ENCODE measurements at regions not wholly inside any gene's neighbourhood (a gene's known extent, or its start where the extent isn't known, plus 50 kb on each side); places are given as distances from the start of the nearest gene placed in this dataset.

DNA sequence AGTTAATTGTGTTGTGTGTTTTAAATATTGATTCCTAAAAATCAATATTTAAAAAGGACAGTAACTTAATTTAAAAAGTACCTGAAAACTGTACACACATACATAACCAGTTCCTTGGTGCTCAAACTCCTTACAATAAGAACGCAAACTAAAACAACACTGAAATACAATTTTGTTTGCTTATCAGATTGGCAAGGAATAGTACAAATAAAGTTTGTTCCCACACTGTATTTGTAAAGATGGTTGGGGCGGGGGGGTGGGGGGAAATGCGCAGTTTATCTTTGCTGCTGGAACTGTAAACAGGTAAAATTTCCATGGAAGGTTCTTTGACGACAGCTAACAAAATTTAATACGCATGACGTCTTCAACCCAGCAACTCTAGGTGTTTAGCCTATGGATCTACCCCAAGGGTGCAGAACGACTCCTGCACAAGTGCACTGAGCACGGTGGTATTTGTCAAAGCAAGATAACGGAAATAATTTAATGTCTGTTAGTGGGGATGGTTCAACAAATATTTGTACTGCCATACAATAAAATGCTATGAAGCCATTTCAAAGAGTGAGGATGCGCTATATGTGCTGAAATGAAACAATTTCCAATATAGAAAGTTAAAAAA lies 96.5 kb downstream of the ING1 start:
- no peak for DNase-seq (ENCODE audit: low read depth in 2 of 2)

DNA sequence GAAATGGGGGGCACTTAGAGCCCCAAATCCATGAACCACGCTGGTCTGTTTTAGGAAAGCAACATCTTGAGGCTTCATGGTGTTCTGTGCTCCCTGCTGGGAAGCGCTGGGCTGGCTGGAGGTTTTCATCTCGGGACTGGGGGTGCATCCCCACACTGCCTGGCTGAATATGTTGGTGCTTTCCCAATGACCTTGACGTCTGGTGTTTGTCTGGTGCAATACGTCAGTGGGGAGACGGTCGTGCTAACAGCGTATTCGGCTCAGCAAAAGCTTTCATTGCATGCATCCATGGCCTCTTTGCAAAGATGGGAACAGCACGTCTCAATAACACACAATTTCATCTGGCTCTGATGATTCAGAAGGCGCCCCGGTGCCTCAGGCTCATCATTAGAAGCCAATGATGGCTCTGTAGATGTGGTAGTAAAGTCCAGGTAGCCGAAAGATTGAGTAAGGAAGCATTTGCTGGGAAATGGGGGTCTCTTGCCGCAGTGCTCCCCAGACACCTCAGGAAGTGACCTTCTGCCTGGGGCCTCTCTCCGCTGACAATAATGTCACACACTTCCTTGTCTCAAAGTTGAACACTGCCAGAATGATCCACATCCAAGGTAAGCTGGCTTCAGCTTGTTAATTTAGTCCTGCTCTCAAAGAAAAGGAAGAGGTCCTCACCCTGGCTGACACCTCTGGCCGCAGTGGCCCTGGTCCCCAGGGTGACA lies 97.7 kb downstream of the ING1 start:
- no peak for DNase-seq (ENCODE audit: low read depth in 2 of 2)

DNA sequence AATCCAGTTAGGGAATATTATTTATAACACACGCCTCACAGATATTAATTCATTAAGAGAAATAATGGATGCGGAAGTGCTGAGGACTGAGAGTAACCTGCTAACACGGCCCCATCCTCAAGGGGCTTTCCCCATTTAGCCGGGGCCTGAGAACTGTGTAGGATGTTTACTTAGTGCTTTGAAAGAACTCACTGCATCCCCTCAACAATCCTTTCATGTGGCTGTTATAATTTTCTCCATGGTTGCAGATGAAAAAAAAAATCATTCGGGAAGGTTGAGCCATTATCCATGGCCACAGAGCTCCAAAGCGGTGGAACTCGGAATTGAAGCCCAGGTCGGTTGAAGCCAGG lies 98.2 kb downstream of the ING1 start:
- DNase-seq (ENCODE audit: low read depth in 2 of 2) = no peak

DNA sequence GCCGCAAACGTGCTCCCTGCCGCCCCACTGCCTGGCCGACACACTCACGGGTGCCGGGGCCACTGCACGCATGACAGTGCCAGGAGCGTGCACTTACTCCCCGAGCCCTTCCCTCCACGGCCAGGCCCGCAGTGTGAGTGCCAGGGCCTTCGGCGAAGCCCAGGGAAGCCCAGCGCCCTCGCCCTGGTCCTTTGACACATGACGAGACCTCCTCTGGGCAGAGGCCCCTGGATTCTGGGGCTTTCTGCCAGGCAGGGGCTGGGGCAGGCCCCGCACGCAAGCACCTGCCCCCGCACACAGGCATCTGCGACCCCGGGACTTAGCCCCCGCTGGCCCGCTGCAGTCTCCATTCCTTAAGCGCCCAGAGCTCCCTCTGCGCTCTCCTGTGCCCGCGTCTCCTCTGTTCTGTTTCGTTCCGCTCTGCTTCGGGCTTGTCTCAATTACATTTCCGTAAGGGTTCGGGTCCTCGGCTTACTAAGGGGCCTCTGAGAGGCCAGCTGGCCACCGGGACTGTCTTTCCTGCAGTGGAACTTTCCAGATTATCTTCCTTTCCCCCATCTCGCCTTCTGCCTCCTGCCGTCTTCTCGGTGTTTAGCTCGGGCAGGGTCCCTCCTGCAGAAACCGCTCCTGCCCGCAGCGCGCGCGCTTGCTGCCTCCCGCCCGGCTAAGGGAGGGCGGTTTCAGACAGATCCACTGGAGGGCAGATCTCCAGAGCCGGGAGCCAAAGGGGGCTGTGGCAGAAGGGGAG lies 98.8 kb downstream of the ING1 start:
- DNase-seq (ENCODE audit: low read depth in 2 of 2) = no peak

DNA sequence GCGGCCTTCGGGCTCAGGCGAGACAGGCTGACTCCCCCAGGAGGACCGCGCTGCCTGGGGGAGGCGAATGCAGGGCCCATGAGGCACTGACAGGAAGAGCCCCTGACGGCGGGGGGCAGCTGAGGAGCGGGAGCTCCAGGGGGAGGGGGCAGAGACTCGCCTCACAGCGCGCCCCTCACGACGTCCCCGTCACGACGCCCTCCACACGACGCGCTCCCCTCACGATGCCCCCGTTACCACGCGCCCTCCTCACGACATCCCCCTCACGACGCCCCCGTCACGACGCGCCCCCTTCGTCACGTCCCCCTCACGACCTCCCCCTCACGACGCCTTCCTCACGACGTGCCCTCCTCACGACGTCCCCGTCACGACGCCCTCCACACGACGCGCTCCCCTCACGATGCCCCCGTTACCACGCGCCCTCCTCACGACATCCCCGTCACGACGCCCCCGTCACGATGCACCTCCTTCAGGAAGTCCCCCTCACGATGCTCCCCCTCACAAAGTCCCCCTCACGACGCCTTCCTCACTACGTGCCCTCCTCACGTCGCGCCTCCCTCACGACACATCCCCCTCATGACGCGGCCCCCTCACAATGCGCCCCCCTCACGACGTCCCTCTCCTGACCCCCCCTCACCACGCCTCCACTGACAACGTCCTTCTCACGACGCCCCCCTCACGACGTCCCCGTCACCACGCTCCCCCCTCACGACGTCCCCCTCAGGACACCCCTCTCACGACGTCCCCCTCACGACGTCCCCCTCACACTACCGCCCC lies 99.6 kb downstream of the ING1 start:
- no peak for DNase-seq (ENCODE audit: low read depth in 2 of 2)

DNA sequence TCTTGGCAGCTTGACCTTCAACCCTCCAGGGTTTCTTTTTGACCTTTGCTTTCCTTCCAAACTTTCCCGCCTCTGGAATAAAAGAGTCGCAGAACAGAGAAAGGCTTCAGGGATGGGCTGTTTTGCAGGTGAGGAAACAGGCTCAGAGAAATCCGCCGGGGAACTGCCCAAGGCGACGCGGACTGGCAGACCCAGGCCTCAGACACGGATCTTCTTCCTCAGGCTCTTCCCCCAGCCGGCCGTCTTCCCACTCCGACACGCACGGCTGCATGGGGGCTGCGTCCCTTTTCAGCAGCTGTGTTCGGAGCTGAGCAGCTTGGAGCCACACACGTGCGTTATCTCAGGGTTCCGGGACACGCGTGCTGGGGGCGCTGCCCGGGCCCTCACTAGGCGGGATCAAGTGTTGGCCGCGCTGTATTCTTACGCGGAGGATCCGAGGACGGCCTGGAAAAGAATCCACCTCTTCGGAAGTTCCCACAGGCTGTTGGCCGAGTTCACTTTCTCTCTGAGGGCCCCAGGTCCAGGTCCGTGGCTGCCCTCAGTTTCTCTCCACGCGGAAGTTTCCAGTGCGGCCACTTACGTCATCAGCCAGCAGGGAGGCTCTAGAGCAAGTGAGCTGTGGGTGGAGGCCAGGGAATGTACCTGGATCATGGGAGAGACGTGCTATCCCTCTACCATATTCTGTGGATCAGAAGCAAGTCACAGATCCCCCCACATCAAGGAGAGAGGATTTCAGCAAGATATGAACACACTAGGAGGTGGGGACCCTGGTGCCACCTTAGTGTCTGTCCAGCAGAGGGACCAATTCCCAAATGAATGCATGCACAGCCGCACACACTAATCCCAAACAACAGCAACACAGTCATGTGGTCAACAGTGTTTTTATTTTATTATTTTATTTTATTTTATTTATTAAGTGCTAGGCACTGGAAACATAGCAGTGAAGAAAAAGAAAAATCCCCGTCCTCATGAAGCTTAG lies 100.4 kb downstream of the ING1 start:
- DNase-seq (ENCODE audit: low read depth in 2 of 2) = no peak

DNA sequence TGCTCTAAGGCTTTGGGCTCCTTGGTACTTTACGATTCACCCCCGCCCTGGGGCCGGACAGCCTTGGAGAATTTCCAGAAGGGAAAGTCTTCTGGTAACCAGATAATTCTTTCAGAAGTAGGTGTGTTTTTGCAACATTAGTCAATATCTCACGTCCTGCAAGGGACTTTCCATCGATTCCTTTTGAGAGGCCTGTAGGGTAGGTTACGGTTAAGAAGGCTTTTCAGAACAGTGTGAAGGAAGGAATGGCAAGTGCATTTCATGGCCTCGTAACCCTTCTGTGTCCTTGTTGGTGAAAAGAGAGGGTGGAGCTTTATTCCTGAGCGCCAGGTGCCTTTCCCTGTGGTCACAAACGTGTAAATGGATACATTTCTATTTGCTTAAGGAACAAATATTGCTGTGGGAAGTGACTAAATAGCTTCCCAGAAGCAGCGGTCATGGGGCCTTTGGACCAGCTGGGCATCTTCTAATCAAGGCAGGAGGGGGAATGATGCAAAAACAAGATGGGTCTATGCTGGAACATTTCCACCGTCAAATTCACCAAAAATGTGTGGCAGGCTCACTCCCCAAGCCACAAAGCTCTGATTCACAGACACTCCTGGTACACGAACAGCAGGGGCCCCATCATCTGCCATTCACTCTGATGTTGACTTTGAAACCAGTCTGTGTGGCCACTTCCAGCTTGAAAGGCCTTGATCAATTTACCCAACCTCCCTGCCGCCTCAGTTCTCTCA lies 99.2 kb downstream of the ANKRD10 start:
- no peak for DNase-seq (ENCODE audit: low read depth in 2 of 2)

DNA sequence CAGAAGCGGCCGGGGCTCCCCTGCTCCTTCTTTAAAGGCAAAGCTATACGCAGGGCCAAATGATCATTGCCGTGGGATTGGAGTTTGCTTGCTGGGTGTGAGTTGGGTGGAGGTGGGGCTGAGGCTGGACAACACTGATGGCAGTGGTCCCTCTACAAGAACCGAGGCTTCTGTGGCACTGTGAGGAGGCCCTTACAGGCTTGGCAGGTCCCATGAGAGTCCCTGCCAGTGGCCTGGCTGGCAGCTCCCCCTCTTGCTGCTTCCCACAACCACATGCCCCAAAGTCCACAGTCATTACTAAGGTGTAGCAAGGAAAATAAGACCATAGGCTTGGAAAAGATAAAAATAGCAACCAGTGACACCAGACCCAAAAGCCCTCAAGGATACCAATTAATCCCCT lies 98.4 kb downstream of the ANKRD10 start:
- DNase-seq (ENCODE audit: low read depth in 2 of 2) = no peak

DNA sequence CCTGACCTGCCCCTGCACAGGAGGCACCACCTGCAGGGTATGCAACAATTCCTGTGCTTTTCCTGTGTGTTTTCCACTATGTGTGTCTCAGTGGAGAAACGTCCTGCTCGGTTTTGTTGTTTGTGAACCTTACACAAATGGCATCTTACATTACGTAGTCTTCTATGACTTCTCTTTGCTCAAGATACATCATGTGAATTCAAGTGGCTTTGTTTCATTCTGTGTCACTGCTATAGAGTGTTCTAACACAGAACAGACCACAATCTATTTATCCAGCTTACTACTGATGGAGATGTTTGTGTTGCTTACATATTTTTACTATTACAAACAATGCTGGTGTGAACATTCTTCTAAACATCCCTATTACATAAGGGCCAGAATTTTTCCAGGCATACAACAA lies 97.7 kb downstream of the ANKRD10 start:
- DNase-seq (ENCODE audit: low read depth in 2 of 2) = no peak

DNA sequence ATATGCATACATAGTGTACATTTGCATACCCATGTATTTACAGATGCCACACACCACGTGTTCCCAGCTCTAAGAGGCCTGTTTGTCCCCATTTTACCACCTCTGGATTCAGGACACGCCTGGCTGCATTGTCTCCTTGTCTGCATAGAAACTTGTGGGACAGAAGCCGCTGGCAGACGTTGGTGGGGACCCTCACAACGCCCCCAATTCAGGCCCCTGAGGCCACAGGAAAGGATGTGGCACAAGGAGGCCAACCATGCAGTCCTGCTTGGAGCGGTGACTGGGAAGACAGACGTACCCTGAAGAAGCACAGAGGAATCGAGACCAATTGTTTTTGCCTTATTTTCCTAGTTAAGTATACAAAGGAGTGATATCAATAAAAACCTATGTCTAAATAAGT lies 96.1 kb downstream of the ANKRD10 start:
- no peak for DNase-seq (ENCODE audit: low read depth in 2 of 2)

DNA sequence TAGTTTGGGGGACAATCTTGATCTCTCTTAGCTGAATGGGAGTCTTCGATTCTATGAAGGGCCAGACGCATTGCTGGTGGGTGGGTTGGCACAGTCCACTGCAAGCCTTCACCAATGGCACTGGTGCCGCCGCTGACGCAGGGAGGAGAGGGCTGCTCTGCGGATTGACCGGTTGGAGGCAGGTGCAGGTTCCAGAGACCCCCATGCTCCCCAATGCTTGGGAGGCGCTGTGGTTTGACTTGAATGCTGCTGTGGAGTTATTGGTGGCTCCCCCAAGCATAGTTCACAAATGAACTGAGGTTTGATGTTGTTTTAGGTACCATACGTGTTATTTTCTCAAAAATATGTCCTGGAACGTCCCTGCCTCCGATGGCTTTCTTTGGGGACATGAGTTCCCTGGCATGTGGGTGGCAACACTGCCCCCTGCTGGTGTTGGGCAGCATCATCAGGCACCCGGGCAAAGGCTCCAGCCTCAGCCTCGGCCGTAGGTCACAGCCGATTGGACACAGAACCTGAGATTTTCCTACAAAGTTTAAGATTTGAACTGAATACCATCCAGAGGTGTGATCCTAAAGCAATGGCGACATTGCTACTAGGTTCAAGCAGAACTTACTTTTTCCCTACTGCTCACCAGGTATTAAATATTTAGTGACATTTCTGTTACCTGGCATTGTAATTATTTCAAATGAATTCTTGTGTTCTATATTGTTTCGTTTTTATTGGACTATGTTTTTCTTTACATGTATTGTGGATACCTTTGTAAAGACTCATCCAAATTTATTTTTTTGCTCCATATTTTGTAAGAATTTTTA lies 95.5 kb downstream of the ANKRD10 start:
- peak; percentile 63 to 67 for DNase-seq (ENCODE audit: low read depth in 2 of 2)

DNA sequence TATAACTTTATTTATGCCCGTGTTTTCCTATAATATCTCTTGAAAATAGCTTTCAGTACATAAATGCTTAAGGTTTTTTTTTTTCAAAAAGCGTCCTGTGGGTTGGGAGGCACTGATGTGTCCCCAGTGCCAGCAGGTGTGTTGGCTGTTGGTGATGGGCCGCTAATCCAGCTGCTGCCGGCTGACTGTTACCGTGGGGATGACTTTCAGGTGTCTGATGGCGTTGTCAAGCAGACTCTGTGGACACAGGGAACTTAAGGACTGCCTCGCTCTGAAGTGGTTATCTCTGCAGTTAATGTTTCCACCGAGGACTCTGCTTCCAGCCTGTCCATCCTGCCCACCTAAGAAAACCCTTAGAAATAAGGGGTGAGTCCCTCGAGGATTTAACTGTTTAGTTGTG lies 94.5 kb downstream of the ANKRD10 start:
- no peak for DNase-seq (ENCODE audit: low read depth in 2 of 2)

DNA sequence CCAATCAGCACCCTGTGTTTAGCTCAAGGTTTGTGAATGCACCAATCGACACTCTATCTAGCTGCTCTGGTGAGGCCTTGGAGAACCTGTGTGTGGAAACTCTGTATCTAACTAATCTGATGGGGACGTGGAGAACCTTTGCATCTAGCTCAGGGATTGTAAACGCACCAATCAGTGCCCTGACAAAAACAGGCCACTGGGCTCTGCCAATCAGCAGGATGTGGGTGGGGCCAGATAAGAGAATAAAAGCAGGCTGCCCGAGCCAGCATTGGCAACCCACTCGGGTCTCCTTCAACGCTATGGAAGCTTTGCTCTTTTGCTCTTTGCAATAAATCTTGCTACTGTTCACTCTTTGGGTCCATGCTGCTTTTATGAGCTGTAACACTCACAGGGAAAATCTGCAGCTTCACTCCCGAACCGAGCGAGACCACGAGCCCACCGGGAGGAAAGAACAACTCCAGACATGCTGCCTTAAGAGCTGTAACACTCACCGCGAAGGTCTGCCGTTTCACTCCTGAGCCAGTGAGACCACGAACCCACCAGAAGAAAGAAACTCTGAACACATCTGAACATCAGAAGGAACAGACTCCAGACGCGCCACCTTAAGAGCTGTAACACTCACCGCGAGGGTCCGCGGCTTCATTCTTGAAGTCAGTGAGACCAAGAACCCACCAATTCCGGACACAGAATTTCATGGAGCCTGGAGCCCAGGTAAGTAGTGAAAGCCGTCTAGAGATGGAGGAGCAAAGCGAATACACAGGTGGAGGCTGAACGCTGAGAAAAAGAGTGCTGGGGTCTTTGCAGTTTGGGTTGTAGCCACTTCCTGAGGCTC lies 92.8 kb downstream of the ANKRD10 start:
- DNase-seq (ENCODE audit: low read depth in 2 of 2) = peak in 1 of 2 donors; percentile 8

DNA sequence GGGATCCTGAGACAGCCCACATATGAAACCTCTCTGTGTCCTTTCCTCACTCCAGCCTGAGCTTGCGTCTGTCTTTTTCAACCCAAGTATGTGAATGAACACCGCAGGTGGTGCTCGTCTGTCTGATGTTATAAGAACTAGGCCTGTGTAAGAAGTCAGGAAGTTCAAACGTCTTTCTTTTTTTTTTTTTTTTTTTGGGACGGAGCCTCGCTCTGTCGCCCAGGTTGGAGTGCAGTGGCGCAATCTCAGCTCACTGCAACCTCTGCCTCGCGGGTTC lies 92.3 kb downstream of the ANKRD10 start:
- no peak for DNase-seq (ENCODE audit: low read depth in 2 of 2)

DNA sequence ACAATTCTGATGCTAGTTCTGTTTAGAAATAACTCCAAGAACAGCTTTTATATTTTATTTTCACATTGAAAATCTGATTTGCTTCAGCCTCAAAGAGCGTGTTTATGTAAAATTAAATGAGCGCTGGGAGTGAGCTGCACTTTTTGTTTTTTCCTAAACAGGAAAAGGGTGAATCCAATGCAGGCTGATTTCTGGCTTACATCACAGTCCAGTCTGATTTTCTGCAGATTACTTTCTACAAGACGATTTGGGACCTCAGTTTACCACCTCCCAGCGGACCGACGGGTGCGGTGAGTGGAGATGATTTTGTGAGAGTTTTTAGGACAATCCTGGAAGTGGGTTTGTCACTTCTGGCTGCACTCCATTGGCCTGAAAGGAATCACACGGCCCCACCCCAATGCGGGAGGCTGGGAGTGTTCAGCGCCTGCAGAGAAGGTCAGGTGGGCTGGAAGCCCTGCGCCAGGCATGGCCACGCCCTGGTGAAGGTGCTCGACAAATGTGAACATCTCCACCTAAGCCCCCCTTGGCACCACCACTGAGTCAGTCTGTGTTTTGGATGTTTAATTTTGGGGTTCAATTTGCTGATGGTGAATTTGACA lies 90.1 kb downstream of the ANKRD10 start:
- no peak for DNase-seq (ENCODE audit: low read depth in 2 of 2)

DNA sequence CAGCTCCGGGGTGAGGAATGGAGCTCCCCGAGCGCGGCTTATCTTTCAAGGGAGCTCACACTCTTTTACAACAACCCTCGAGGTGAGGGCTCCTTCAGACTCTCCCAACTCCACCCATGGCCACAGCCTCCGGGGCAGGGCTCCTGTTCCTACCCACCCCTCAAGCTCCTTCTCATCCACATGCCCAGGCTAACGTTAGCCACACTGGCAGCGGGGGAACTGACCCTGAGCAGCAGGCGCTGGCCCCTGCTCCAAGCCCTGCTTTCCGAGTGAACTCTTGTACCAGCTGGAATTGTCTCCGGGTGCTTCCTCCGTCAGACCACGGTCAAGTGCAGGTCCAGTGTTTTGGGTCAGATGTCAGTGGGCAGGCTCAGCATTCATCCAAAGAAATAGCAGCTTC lies 89.4 kb downstream of the ANKRD10 start:
- no peak for DNase-seq (ENCODE audit: low read depth in 2 of 2)

DNA sequence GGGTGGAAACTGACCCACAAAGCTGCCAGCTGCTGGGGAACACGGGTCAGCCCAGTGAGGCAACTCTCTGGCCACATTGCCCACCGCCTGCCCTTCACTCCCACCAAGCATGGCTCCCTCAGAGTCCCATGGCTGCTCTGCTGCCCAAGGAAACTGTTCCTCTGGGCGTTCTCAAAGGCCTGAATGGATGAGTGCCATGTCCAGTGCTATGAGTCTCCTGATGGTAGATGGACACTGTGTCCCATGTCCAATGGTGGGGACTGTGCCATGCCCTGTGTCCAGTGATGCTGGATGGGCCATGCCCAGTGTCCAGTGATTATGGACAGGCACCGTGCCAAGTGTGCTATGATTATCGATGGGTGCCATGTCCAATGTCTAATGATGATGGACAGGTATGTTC lies 88.8 kb downstream of the ANKRD10 start:
- DNase-seq (ENCODE audit: low read depth in 2 of 2) = no peak

DNA sequence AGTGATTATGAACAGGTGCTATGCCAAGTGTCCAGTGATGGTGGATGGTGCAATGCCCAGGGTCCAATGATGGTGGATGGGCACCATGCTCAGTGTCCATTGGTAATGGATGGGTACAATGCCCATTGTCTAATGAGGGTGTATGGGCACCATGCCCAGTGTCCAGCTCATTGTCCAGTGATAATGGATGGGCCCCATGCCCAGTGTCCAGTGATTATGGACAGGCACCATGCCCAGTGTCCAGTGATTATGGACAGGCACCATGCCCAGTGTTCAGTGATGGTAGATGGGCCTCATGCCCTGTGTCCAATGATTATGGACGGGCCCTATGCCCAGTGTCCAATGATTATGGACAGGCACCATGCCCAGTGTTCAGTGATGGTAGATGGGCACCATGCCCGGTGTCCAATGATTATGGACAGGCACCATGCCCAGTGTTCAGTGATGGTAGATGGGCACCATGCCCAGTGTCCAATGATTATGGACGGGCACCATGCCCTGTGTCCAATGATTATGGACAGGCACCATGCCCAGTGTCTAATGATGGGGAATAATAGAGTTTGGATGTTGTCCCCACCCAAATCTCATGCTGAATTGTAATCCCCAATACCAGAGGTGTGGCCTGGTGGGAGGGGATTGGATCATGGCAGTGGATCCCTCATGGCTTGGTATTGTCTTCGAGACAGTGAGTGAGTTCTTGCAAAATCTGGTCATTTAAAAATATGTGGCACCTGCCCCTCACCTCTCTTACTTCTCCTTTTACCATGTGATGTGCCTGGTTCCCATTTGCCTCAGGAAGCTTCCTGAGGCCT lies 87.8 kb downstream of the ANKRD10 start:
- no peak for DNase-seq (ENCODE audit: low read depth in 2 of 2)
